Upper lobe of left lung (tissue), 6 donors: ENCODE measurements at regions not wholly inside any gene's neighbourhood (a gene's known extent, or its start where the extent isn't known, plus 50 kb on each side); places are given as distances from the start of the nearest gene placed in this dataset.

Source experiments
- ATAC-seq, 2 donors: fragments of 200-7000 bp; cut with Tn5 transposase; one replicate each; pipeline ENCODE4 v1.9.1; 2022; ENCODE audit warnings: mild to moderate bottlenecking in 2 of 2, moderate library complexity in 2 of 2; ENCODE audit not compliant: low FRiP score in 2 of 2
- DNase-seq, 2 donors: peaks; one replicate each; pipeline ENCODE4 v3.0.0-alpha.2; 2019 to 2020
- H3K27ac ChIP-seq, 4 donors: fragments of 200-600 bp; sonication (generic); one replicate each; pipeline ENCODE4 v1.5.1; 2016 to 2019
- H3K27me3 ChIP-seq, 4 donors: fragments of 200-600 bp; sonication (generic); one replicate each; pipeline ENCODE4 v1.5.1; 2017 to 2019
- H3K36me3 ChIP-seq, 4 donors: fragments of 200-600 bp; sonication (generic); one replicate each; pipeline ENCODE4 v1.5.1; 2016 to 2019
- H3K4me1 ChIP-seq, 4 donors: fragments of 200-600 bp; sonication (generic); one replicate each; pipeline ENCODE4 v1.5.1; 2018 to 2019
- H3K4me3 ChIP-seq, 4 donors: fragments of 200-600 bp; sonication (generic); one replicate each; pipeline ENCODE4 v1.5.1; 2017 to 2019; ENCODE audit warnings: mild to moderate bottlenecking in 2 of 4, moderate library complexity in 1 of 4
- H3K9me3 ChIP-seq, 4 donors: fragments of 200-600 bp; sonication (generic); one replicate each; pipeline ENCODE4 v1.5.1; 2018 to 2019
- EP300 ChIP-seq, 4 donors: sonication (generic); formaldehyde crosslinking; IDR thresholded peaks; one replicate each; pipeline ENCODE4 v1.5.1; 2017; ENCODE audit warnings: antibody characterized with exemption in 4 of 4, control low read depth in 2 of 4
- POLR2A ChIP-seq, 4 donors: fragments of 450-650 bp; IDR thresholded peaks; one replicate each; pipeline ENCODE4 v1.5.1; 2016 to 2017; ENCODE audit warnings: antibody characterized with exemption in 4 of 4, mild to moderate bottlenecking in 2 of 4
- POLR2AphosphoS5 ChIP-seq, 2 donors: sonication (generic); formaldehyde crosslinking; IDR thresholded peaks; one replicate each; pipeline ENCODE4 v1.5.1; 2017; ENCODE audit warnings: antibody characterized with exemption in 2 of 2
- WGBS, 2 donors: methylation state at CpG; one replicate each; pipeline ENCODE4 v1.1.5; 2017 to 2018; 5-methylcytosine and 5-hydroxymethylcytosine counted together
- TF ChIP-seq, protein P1 (sequence below), 6 experiments: fragments of 450-650 bp in 4 of 6; fragments of 200-600 bp in 2 of 6; sonication (generic) in 2 of 6; IDR thresholded peaks; one replicate each; pipeline ENCODE4 v1.5.1; 2016 to 2019; ENCODE audit warnings: antibody characterized with exemption in 6 of 6
- donor health status: DM: no; HTN: no; CAD: no; lungs with moderate emphysema.
- donor health status: DM: no; HTN: yes; CAD: no; lungs with severe emphysema.

DNA sequence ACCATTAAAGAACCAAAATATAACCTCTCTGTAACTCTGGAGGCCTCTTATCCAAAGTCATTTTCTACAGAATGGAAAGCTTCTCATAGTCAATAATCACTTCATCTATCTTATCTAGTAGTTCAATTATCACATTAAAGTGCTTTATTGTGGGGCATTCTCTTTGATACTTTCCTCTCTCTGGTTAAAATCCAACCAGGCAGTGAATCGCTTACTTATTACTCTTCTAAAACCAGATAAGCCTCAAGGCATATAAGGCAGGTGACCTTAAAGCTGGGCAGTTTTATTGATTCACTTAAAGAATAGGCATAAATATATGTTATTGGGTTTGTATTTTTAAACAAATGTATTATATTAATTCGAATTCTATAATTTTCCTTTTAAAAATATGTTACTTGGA is 2162.1 kb upstream of the TENM3 start:
- DNase-seq = no peak
- TF ChIP-seq, protein P1, sequence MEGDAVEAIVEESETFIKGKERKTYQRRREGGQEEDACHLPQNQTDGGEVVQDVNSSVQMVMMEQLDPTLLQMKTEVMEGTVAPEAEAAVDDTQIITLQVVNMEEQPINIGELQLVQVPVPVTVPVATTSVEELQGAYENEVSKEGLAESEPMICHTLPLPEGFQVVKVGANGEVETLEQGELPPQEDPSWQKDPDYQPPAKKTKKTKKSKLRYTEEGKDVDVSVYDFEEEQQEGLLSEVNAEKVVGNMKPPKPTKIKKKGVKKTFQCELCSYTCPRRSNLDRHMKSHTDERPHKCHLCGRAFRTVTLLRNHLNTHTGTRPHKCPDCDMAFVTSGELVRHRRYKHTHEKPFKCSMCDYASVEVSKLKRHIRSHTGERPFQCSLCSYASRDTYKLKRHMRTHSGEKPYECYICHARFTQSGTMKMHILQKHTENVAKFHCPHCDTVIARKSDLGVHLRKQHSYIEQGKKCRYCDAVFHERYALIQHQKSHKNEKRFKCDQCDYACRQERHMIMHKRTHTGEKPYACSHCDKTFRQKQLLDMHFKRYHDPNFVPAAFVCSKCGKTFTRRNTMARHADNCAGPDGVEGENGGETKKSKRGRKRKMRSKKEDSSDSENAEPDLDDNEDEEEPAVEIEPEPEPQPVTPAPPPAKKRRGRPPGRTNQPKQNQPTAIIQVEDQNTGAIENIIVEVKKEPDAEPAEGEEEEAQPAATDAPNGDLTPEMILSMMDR (IDR thresholded peaks at IDR 0.05) = no peak
- TF ChIP-seq POLR2AphosphoS5 (IDR thresholded peaks at IDR 0.05) = no peak
- TF ChIP-seq EP300 (IDR thresholded peaks at IDR 0.05) = no peak
- TF ChIP-seq POLR2A (IDR thresholded peaks at IDR 0.05) = no peak
- Histone ChIP-seq H3K4me1 (no peaks in the 10 kb centered on the region), H3K27ac (no peak overlapping the region), H3K9me3 (no peaks in the 10 kb centered on the region), H3K36me3 (no peaks in the 10 kb centered on the region), H3K4me3 (no peak overlapping the region), H3K27me3 (no peaks in the 10 kb centered on the region)
- no peak for ATAC-seq
- WGBS, 2 donors = 63 to 69% methylated on average over 2 of the region's 2 CpGs

DNA sequence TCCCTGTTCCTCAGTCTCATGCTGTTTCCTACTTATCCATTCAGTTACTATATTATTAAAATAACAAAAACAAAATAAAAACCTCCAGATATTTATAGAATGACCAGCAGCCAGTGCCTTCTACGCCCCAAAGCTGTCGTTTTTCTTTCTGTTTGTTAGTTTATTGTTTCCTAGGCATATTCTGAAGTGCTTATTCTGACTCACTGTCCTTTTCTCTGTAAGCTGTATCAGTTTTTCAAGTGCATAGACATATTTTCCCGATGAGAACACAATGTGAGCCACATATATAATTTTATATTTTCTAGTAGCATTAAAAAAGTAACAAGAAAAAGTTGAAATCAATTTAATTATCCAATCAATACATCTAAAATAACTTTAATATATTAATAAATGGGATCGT is 2158.6 kb upstream of the TENM3 start:
- TF ChIP-seq POLR2AphosphoS5 (IDR thresholded peaks at IDR 0.05) (no peak), EP300 (IDR thresholded peaks at IDR 0.05) (no peak), POLR2A (IDR thresholded peaks at IDR 0.05) (no peak)
- TF ChIP-seq, protein P1 (IDR thresholded peaks at IDR 0.05) = no peak
- ATAC-seq (no peak), DNase-seq (no peak)
- no peak overlapping the region for H3K4me3 ChIP-seq
- H3K9me3 ChIP-seq = no peaks in the 10 kb centered on the region
- 53 to 63% methylated on average over 4 of the region's 4 CpGs for WGBS, 2 donors
- H3K4me1 ChIP-seq = no peaks in the 10 kb centered on the region
- H3K27me3 ChIP-seq = no peaks in the 10 kb centered on the region
- no peak overlapping the region for H3K27ac ChIP-seq
- H3K36me3 ChIP-seq = no peaks in the 10 kb centered on the region

DNA sequence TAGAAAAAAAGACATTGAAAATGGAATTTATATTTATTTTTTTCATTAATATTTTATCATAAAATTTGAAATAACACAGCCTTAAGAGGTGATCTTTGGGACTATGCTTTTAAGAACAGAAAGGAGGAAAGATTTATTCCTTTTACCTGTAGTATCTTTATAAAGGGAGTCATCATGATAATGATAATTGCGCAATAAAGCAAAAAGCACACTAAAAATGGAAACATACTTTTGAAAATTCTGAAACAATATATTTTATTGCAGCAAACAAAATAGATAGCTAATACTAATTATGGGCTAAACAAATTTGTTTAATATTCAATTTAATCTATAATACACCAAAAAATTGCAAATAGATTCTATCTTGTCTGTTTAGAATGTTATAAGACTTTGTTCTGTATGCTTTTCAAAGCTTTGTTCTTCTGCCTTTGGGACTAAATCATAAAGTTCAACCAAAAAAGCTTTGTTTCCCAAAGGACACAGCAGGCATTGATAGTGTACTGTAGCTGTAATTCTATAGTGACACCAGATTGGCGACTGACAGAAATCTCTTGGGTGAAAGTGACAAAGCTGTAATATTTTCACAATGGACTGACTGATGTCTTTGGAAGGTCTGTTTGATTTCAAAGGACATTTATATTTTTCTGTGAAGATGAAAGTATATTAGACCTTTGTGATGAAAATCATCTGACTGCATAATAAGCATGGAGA is 2156.6 kb upstream of the TENM3 start:
- TF ChIP-seq EP300 (IDR thresholded peaks at IDR 0.05) (no peak), POLR2A (IDR thresholded peaks at IDR 0.05) (no peak), POLR2AphosphoS5 (IDR thresholded peaks at IDR 0.05) (no peak)
- TF ChIP-seq, protein P1 (IDR thresholded peaks at IDR 0.05) = no peak
- WGBS, 2 donors = 0% methylated on average over 2 of the region's 2 CpGs
- Histone ChIP-seq H3K36me3 (no peaks in the 10 kb centered on the region), H3K4me3 (no peak overlapping the region), H3K27me3 (no peaks in the 10 kb centered on the region), H3K9me3 (no peaks in the 10 kb centered on the region), H3K27ac (no peak overlapping the region), H3K4me1 (no peaks in the 10 kb centered on the region)
- ATAC-seq (no peak), DNase-seq (no peak)

DNA sequence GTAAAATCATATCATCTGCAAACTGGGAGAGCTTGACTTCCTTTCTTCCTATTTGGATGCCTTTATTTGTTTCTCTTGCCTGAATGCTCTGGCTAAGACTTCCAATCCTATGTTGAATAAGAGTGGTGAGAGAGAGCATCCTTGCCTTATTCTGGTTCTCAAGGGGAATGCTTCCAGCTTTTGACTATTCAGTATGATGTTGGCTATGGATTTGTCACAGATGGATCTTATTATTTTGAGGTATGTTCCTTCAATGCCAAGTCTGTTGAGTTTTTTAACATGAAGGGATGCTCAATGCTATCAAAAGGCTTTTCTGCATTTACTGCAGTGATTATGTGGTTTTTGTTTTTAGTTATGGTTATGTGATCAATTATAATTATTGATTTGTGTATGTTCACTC is 2144.6 kb upstream of the TENM3 start:
- Histone ChIP-seq H3K36me3 (no peaks in the 10 kb centered on the region), H3K4me3 (no peak overlapping the region), H3K9me3 (no peaks in the 10 kb centered on the region), H3K27ac (no peak overlapping the region), H3K4me1 (no peaks in the 10 kb centered on the region), H3K27me3 (no peaks in the 10 kb centered on the region)
- ATAC-seq (no peak), DNase-seq (no peak)
- TF ChIP-seq POLR2A (IDR thresholded peaks at IDR 0.05) (no peak), EP300 (IDR thresholded peaks at IDR 0.05) (no peak), POLR2AphosphoS5 (IDR thresholded peaks at IDR 0.05) (no peak)
- TF ChIP-seq, protein P1 (IDR thresholded peaks at IDR 0.05) = no peak

DNA sequence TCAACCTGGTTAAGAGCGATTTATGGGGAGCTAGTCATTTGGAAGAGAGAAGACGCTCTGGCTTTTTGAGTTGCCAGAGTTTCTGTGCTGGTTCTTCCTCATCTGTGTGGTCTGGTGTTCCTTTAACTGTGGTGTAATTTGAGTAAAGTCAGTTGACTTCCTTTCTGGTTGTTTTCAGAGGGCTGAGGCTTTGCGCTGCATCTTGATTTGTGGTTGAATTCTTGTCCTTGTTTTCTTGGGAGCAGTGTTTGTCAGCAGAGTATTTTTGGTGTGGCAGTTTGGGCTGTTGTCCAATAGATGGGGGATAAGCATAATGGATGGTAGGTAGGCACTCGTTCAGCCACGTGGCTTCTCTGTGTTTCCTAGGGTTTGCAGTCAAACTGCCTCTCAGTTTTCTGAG is 2143.2 kb upstream of the TENM3 start:
- no peaks in the 10 kb centered on the region for H3K27me3 ChIP-seq
- H3K27ac ChIP-seq = no peak overlapping the region
- ATAC-seq (no peak), DNase-seq (no peak)
- WGBS, 2 donors = 61 to 68% methylated on average over 3 to 5 of the region's 5 CpGs
- H3K4me3 ChIP-seq = no peak overlapping the region
- TF ChIP-seq POLR2A (IDR thresholded peaks at IDR 0.05) (no peak), POLR2AphosphoS5 (IDR thresholded peaks at IDR 0.05) (no peak), EP300 (IDR thresholded peaks at IDR 0.05) (no peak)
- TF ChIP-seq, protein P1 (IDR thresholded peaks at IDR 0.05) = no peak
- H3K9me3 ChIP-seq = no peaks in the 10 kb centered on the region
- no peaks in the 10 kb centered on the region for H3K36me3 ChIP-seq
- no peaks in the 10 kb centered on the region for H3K4me1 ChIP-seq
